Activated CD4-positive, alpha-beta T cell treated with anti-CD3 and anti-CD28 coated beads, Interleukin-2, amount 50 U/mL, for 4 hours (primary cell): ENCODE measurements at regions not wholly inside any gene's neighbourhood (a gene's known extent, or its start where the extent isn't known, plus 50 kb on each side); places are given as distances from the start of the nearest gene placed in this dataset.
"Not testable (repeated sequence)": the region's sequence is repeated elsewhere in the genome, so short reads cannot be mapped to it uniquely, and the experiment has no call there.

Source experiments
- DNase-seq, 2 experiments: peaks; one replicate each; pipeline ENCODE4 v3.0.0-alpha.2; 2020

- no peak for DNase-seq
These were observed 1588.0 kb downstream of the GRIK2 start for GRCh38 chr6:102981490-102982015.

DNA sequence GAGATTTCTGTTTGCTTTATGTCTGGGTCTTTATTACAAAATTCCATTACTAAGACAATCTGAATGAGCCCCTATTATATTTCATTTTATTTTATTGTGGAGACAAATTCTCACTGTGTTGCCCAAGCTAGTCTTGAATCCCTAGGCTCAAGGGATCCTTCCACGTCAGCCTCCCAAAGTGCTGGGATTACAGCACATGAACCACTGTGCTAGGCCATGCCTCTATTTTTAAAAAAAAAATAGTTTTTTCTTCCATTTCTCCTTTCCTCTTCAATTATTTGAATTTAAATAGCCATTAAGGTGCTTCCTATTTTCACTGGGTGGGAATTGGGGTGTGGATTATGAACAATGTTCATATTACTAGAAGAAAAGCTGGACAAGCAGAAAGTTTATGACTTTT lies 1587.4 kb downstream of the GRIK2 start:
- DNase-seq = no peak

- no peak for DNase-seq
These were observed 1568.4 kb downstream of the GRIK2 start for GRCh38 chr6:102961902-102962301.

DNA sequence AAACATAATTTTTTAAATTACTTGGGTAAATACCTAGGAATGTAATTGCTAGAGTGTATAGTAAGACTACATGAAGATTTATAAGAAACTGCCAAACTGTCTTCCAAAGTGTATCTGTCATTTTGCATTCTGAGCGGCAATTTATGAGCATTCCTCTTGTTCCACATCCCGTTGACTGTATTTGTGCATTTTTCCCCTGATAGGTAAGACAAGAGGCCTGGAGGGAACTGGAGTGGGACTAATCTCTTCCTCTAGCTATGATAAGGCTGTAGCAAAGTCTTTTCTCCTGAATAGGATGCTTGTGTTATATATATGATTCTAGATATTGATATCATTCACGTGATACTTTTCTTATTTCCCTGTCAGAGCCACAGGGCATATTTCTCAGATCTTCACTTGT lies 1557.5 kb downstream of the GRIK2 start:
- no peak for DNase-seq

DNA sequence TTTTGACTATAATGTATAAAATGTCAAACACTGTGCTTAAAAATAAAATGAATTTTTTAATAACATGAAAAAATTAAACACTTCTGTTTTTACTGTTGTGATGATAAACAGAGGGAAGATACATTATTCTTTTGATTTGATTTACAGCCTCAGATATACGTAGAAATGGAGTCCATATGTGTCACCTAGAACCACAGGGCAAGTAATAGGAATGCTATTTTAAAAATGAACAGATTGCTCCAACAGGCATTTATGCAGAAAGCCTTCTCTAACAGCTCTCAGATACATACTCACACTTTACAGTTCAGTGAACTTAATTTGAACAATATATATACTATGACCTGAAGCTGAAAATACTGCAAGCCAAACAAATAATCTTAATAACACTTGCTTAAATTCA lies 1551.0 kb downstream of the GRIK2 start:
- DNase-seq = no peak

DNA sequence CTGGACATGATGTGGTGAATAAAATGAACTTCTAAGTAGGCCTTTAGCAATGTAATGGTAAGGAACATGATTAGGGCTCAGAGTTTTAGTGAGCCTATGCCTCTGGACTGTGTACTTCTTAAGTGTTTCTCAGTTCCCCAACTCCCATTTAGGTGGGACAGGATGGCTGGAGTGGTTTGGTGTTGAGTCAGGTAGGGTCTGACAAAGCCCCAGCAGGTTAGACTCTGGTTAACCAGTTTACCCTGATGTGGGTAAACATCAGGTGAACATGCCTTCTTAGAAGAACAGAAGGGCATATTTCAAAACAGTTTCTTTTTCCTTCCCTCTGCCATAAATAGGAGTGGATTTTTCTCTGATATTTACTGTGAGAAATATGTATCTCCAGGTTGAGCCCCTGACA lies 1548.7 kb downstream of the GRIK2 start:
- DNase-seq = no peak

GRCh38 chr6:102936959-102937358 lies 1543.5 kb downstream of the GRIK2 start:
- no peak for DNase-seq

GRCh38 chr6:102928109-102928508 lies 1534.6 kb downstream of the GRIK2 start:
- DNase-seq = no peak

- no peak for DNase-seq
These were observed 1524.7 kb downstream of the GRIK2 start for GRCh38 chr6:102918161-102918560.

DNA sequence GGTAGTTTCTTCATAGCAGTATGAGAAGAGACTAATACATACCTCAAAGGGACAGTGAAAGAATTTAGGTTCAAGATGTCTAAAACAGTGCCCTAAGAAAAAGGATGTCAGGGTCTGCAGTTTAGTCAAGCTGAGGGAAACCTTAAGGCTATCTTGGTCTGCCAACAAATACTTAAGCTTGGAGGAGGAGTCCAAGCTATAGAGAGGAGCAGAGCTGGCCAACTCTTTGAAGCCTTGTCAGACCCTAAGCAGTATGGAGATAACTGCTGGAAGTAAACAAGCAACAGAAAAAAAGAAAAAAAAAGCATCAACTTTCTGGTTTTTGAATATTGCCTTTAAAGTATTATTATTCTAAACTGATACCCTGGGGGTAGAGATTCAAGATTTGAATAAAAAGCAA lies 1518.1 kb downstream of the GRIK2 start:
- DNase-seq = no peak

- not testable (repeated sequence) for DNase-seq
These were observed 1517.2 kb downstream of the GRIK2 start for GRCh38 chr6:102910701-102911139.

DNA sequence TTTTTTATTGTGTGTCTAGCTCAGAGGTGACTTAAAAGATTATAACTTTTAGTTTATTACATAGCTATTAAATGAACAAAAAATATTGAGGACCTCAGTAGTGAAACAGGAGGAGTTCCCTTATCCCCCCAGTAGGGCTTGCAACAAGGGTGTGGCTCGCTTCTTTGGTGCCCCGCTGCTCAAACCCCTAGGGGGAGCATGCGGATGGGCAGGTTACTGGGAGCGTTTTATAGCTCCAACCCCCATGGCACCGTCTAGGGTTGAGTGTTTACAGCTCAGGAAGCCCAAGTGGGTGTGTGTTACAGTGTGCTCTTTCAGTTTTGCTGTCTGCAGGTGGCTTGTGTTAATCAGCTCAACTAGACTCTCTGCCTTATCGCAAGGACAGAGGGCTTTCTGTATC lies 1513.7 kb downstream of the GRIK2 start:
- no peak for DNase-seq

GRCh38 chr6:102902471-102902870 lies 1509.0 kb downstream of the GRIK2 start:
- no peak for DNase-seq

GRCh38 chr6:102895683-102896082 lies 1502.2 kb downstream of the GRIK2 start:
- no peak for DNase-seq

GRCh38 chr6:102885165-102885564 lies 1491.7 kb downstream of the GRIK2 start:
- no peak for DNase-seq

GRCh38 chr6:102853249-102853955 lies 1459.9 kb downstream of the GRIK2 start:
- DNase-seq = no peak

DNA sequence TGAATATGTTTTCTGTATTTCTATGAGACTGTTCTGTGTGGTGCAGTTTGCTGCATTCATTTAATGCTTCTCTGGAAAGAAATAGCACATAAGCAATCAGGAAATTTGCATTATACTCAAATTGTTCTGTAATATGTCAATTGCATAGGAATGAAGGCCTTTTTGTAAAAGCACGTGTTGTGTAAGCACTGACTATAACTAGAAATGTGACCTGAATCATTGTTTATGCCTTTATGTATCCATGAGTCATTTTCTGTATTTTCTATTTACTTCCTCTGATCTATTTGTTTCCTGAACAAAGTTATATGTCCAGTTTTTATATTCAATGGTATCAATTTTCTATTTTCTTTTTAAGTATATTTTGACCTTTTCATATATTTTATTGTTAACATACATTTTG lies 1455.3 kb downstream of the GRIK2 start:
- no peak for DNase-seq

DNA sequence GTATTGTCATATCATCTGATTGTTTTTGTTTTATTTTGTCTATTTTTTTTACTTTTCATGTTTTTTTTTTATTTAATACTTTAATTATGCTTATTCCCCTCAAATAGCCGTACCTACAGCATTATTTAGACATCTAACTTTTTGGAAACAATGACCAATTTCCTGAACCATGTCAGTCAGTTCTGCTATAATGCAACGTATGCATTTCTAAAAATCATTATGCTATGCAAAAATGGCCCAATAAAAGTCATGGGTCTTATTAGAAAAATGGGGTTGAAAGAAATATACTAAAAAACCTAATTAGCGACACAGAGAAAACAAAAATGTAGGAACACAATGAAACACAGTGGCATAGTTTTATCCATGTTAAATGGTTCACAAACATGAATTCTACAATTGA lies 1454.7 kb downstream of the GRIK2 start:
- no peak for DNase-seq

DNA sequence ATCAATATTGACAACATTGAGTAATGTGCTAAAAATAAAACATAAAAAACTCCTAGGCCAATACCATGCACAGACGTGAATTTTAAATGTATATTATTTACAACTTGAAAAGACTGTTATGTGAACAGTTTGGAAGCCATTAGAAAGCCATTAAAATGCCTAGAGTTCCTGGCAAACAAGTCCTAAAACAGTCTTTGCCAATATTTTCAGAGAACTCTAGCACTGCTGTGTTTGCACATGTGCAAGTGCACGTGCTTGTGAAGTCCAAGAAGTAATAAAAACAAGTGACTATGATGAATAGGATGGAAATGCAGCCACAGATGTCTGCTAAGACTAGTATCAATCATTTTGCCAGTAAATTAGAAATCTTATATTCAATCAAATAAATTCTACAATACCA lies 1447.6 kb downstream of the GRIK2 start:
- no peak for DNase-seq

GRCh38 chr6:102832021-102832420 lies 1438.5 kb downstream of the GRIK2 start:
- DNase-seq = no peak

- DNase-seq = no peak
These were observed 1426.6 kb downstream of the GRIK2 start for GRCh38 chr6:102820098-102820497.

DNA sequence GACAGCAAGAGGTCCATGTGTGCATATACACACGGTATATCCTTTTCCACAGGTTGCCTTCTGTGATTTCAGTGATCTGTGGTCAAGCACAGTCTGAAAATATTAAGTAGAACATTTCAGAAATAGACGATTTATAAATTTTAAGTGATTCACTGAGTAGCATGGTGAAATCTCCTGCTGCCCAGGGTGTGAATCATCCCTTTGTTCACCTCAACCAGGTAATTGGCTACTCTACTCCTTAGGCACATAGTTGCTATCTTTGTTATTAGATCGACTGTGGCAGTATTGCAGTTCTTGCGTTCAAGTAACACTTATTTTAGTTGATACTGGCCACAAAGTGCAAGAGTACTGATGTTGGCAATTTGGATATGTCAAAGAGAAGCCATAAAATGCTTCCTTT lies 1421.7 kb downstream of the GRIK2 start:
- DNase-seq = no peak

- no peak for DNase-seq
These were observed 1420.2 kb downstream of the GRIK2 start for GRCh38 chr6:102813489-102814275.

GRCh38 chr6:102812242-102812641 lies 1418.7 kb downstream of the GRIK2 start:
- DNase-seq = no peak
